Activated T-helper 17 cell treated with anti-CD3 and anti-CD28 coated beads, Interleukin-2, amount 50 U/mL, for 72 hours (primary cell): ENCODE measurements at regions not wholly inside any gene's neighbourhood (a gene's known extent, or its start where the extent isn't known, plus 50 kb on each side); places are given as distances from the start of the nearest gene placed in this dataset.
"Not testable (repeated sequence)": the region's sequence is repeated elsewhere in the genome, so short reads cannot be mapped to it uniquely, and the experiment has no call there.

ENCODE experiments used
- ATAC-seq: fragments of 150-1000 bp; cut with Tn5 transposase; replicated peaks from 2 replicates; pipeline ENCODE4 v1.10.0; 2021; ENCODE audit warnings: mild to moderate bottlenecking, moderate library complexity
- H3K27ac Mint-ChIP-seq: one replicate; pipeline ENCODE4 v1.8.0; 2022; ENCODE audit warnings: mixed read lengths
- H3K27me3 Mint-ChIP-seq: one replicate; pipeline ENCODE4 v1.8.0; 2022; ENCODE audit warnings: mixed read lengths
- H3K36me3 Mint-ChIP-seq: one replicate; pipeline ENCODE4 v1.8.0; 2022; ENCODE audit warnings: low read depth, mild to moderate bottlenecking, mixed read lengths
- H3K4me1 Mint-ChIP-seq: one replicate; pipeline ENCODE4 v1.8.0; 2022; ENCODE audit warnings: mixed read lengths
- H3K4me3 Mint-ChIP-seq: one replicate; pipeline ENCODE4 v1.8.0; 2022; ENCODE audit warnings: mild to moderate bottlenecking, mixed read lengths
- H3K9me3 Mint-ChIP-seq: one replicate; pipeline ENCODE4 v1.8.0; 2022; ENCODE audit warnings: mixed read lengths

DNA sequence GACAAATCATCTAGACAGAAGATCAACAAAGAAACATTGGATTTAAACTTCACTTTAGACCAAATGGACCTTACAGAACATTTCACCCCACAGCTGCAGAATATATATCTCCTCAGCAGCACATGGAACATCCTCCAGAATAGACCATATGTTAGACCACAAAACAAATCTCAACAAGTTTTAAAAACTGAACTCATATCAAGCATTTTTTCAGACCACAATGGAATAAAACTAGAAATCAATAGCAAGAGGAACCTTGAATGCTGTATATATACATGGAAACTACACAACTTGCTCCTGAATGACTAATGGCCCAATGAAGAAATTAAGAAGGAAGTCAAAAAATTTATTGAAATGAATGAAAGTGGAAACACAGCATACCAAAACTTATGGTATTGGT, 157.7 kb downstream of the MTERF1 start:
- H3K9me3 Mint-ChIP-seq = peaks cover 21% of the 10 kb centered on the region
- no peaks in the 10 kb centered on the region for H3K27me3 Mint-ChIP-seq

DNA sequence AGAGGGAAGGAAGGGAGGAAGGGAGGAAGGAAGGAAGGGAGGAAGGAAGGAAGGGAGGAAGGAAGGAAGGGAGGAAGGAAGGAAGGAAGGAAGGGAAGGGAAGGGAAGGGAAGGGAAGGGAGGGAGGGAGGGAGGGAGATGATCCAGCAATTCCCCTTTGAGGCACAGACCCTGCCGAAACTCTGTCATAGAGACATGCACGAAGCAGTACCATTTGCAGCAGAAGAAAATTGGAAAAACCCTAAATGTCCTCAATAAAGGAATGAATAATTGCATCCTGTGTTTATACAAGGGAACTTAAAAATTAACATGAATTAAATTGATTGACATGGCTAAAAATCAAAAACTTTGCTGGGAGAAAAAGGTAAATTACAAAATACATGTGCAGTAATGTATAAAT, 151.5 kb downstream of the MTERF1 start:
- ATAC-seq, H3K4me1 Mint-ChIP-seq, H3K36me3 Mint-ChIP-seq, H3K27me3 Mint-ChIP-seq, H3K4me3 Mint-ChIP-seq, H3K27ac Mint-ChIP-seq: not testable (repeated sequence)
- H3K9me3 Mint-ChIP-seq = peaks cover 17% of the 10 kb centered on the region

More for the DNA sequence above, 157.7 kb downstream of the MTERF1 start:
- Mint-ChIP-seq H3K36me3 (no peaks in the 10 kb centered on the region), H3K4me1 (no peaks in the 10 kb centered on the region), H3K4me3 (no peak overlapping the region), H3K27ac (no peak overlapping the region)
- ATAC-seq = no peak

DNA sequence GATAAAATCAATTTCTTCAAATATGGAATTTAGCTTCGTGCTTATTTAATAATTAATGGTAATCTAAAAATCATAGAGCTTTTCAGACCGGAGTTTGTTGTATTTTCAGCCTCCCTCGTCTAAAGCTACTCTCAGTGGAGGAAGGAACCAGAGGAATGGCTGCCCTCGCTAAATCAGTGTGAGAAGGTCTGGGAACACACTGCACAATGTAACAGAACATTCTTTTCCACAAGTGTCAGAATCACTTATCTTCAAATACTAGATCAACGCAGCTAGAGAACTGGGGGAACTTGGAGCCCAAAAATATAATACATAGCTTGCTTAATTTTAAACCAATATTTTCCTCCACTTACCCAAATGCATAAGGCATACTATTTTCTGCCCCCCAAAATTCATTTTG, 148.5 kb downstream of the MTERF1 start:
- H3K4me1 Mint-ChIP-seq = no peaks in the 10 kb centered on the region
- H3K4me3 Mint-ChIP-seq = no peak overlapping the region
- peaks cover 19% of the 10 kb centered on the region for H3K9me3 Mint-ChIP-seq
- H3K27me3 Mint-ChIP-seq = no peaks in the 10 kb centered on the region
- ATAC-seq = no peak
- H3K36me3 Mint-ChIP-seq = no peaks in the 10 kb centered on the region
- no peak overlapping the region for H3K27ac Mint-ChIP-seq

DNA sequence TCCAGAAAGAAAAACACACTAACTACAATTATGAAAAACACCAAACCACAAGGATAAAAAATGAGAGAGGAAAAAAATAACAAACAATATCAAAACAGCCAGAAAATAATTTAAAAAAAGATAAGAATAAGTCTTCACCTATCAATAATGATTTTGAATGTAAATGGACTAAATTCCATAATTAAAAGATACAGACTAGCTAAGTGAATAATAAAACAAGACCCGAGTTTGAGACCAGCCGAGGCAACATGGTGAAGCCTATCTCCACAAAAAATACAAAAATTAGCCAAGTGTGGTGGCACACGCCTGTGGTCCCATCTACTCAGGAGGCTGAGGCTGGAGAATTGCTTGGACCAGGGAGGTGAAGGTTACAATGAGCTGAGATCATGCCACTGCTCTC, 131.1 kb downstream of the MTERF1 start:
- no peak for ATAC-seq
- Mint-ChIP-seq H3K9me3 (peaks cover 4% of the 10 kb centered on the region), H3K4me3 (no peak overlapping the region), H3K27me3 (no peaks in the 10 kb centered on the region), H3K27ac (no peak overlapping the region), H3K4me1 (no peaks in the 10 kb centered on the region), H3K36me3 (no peaks in the 10 kb centered on the region)

DNA sequence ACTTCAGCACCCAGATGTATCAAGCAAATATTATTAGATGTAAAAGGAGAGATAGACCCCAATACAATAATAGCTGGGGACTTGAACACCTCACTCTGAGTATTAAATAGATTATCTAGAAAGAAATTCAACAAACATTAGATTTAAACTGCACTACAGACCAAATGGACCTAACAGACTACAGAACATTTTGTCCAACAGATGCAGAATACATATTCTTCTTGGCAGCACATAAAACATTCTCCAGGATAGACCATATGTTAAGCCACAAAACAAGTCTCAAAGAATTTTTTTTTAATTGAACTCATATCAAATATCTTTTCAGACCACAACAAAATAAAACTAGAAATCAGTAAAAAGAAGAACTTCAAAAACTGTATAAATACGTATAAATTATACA, 130.4 kb downstream of the MTERF1 start:
- H3K27me3 Mint-ChIP-seq = no peaks in the 10 kb centered on the region
- peaks cover 4% of the 10 kb centered on the region for H3K9me3 Mint-ChIP-seq
- no peak for ATAC-seq
- no peaks in the 10 kb centered on the region for H3K36me3 Mint-ChIP-seq
- no peak overlapping the region for H3K4me3 Mint-ChIP-seq
- no peaks in the 10 kb centered on the region for H3K4me1 Mint-ChIP-seq
- no peak overlapping the region for H3K27ac Mint-ChIP-seq

DNA sequence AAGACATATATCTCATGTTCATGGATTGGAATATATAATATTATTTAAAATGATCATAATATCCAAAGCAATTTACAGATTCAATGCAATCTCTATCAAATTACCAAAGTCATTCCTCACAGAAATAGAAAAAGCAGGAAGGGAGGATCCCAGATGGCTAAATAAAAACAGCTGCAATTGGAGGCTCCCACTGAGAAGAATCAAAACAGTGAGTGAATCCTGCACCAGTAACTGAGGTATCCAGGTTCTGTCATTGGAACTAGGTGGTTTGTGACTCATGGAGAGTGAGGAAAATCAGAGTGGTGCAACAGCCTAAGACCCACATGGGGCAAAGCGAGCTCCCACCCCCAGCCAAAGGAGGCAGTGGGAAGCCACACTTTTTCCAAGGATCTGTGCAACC, 128.4 kb downstream of the MTERF1 start:
- no peak for ATAC-seq
- no peaks in the 10 kb centered on the region for H3K4me1 Mint-ChIP-seq
- peaks cover 4% of the 10 kb centered on the region for H3K9me3 Mint-ChIP-seq
- H3K27me3 Mint-ChIP-seq = no peaks in the 10 kb centered on the region
- H3K36me3 Mint-ChIP-seq = no peaks in the 10 kb centered on the region
- no peak overlapping the region for H3K4me3 Mint-ChIP-seq
- H3K27ac Mint-ChIP-seq = no peak overlapping the region

DNA sequence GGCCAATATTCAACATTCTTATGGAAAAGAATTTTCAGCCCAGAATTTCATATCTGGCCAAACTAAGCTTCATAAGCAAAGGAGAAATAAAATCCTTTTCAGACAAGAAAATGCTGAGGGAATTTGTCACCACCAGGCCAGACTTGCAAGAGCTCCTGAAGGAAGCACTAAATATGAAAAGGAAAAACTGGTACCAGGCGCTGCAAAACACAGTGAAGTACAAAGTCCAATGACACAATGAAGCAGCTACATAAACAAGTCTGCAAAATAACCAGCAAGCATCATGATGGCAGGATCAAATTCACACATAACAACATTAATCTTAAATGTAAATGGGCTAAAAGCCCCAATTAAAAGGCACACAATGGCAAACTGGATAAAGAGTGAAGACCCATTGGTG, 126.2 kb downstream of the MTERF1 start:
- not testable (repeated sequence) for H3K27me3 Mint-ChIP-seq, H3K36me3 Mint-ChIP-seq, H3K4me3 Mint-ChIP-seq, H3K4me1 Mint-ChIP-seq, H3K27ac Mint-ChIP-seq, H3K9me3 Mint-ChIP-seq, ATAC-seq

DNA sequence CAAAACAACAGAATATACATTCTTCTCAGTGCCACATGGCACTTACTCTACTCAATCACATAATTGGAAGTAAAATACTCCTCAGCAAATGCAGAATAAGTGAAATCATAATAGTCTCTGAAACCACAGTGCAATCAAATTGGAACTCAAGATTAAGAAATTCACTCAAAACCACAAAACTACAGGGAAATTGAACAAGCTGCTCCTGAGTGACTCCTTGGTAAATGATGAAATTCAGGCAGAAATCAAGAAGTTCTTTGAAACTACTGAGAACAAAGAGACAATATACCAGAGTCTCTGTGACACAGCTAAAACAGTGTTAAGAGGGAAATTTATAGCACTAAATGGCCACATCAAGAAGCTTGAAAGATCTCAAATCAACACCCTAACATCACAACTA, 125.4 kb downstream of the MTERF1 start:
- not testable (repeated sequence) for H3K27ac Mint-ChIP-seq, H3K36me3 Mint-ChIP-seq, H3K27me3 Mint-ChIP-seq, H3K4me1 Mint-ChIP-seq, H3K4me3 Mint-ChIP-seq, ATAC-seq, H3K9me3 Mint-ChIP-seq

DNA sequence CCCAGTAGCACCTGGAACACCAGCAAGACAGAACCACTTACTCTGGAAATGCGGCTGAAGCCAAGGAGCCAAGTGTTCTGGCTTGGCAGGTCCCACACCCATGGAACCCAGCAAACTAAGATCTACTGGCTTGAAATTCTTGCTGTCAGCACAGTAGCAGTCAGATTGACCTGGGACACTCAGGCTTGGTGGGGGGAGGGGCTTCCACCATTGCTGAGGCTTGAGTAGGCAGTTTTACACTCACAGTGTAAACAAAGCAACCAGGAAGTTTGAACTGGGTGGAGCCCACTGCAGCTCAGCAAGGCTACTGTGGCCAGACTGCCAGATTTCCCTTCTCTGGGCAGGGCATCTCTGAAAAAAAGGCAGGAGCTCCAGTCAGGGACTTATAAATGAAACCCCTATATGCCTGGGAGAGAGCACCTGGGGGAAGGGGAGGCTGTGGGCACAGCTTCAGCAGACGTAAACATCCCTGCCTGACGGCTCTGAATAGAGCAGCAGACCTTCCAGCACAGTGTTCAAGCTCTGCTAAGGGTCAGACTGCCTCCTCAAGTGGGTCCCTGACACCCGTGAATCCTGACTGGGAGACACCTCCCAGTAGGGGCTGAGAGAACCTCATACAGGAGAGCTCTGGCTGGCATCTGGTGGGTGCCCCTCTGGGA, 121.2 kb downstream of the MTERF1 start:
- H3K9me3 Mint-ChIP-seq = peaks cover 24% of the 10 kb centered on the region
- no peak overlapping the region for H3K27ac Mint-ChIP-seq
- no peaks in the 10 kb centered on the region for H3K36me3 Mint-ChIP-seq
- ATAC-seq = no peak
- no peak overlapping the region for H3K4me3 Mint-ChIP-seq
- H3K27me3 Mint-ChIP-seq = no peaks in the 10 kb centered on the region
- H3K4me1 Mint-ChIP-seq = no peaks in the 10 kb centered on the region

DNA sequence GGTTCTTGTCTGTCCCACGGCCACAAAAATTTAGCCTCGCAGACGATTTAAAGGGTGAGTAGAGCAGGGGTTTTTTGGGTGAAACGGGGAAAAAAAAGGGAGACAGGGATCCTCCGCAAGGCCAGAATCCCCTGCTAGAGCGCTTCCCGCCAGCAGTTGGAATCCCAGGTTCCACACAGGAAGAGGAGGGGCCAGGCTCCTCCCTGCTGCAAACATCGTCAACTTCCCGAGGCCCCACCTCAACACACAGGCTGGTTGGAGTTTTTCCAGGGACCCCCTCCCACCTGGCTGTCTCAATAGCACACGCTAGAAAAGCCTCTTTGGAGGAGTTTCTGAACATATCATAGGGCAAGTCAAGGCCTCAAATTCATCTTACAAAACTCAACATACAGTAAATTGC, 112.7 kb downstream of the MTERF1 start:
- H3K27ac Mint-ChIP-seq = no peak overlapping the region

DNA sequence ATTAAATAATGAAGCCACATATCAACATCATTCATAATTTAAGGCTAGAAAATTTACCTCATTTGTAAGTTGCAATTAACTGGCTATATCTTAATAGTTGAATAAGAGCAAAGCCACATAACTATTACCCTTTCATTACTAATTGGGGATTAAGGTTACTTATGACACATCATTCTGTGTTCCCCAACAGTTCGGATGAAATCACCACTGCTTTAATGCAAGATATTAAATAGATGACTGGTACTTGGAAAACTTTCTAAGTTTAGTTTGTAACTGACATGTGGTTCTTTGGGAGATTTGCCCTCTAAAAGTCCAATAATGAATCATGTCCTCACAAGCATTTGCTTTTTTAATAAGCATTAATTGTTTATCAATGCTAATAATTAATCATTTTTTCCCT, 109.1 kb downstream of the MTERF1 start:
- Mint-ChIP-seq H3K36me3 (no peaks in the 10 kb centered on the region), H3K4me1 (no peaks in the 10 kb centered on the region), H3K27me3 (no peaks in the 10 kb centered on the region), H3K4me3 (no peak overlapping the region), H3K27ac (no peak overlapping the region), H3K9me3 (no peaks in the 10 kb centered on the region)
- no peak for ATAC-seq

More for the DNA sequence above, 112.7 kb downstream of the MTERF1 start:
- no peak for ATAC-seq
- no peaks in the 10 kb centered on the region for H3K27me3 Mint-ChIP-seq
- peaks cover 9% of the 10 kb centered on the region for H3K9me3 Mint-ChIP-seq
- no peaks in the 10 kb centered on the region for H3K4me1 Mint-ChIP-seq
- H3K36me3 Mint-ChIP-seq = no peaks in the 10 kb centered on the region
- no peak overlapping the region for H3K4me3 Mint-ChIP-seq

DNA sequence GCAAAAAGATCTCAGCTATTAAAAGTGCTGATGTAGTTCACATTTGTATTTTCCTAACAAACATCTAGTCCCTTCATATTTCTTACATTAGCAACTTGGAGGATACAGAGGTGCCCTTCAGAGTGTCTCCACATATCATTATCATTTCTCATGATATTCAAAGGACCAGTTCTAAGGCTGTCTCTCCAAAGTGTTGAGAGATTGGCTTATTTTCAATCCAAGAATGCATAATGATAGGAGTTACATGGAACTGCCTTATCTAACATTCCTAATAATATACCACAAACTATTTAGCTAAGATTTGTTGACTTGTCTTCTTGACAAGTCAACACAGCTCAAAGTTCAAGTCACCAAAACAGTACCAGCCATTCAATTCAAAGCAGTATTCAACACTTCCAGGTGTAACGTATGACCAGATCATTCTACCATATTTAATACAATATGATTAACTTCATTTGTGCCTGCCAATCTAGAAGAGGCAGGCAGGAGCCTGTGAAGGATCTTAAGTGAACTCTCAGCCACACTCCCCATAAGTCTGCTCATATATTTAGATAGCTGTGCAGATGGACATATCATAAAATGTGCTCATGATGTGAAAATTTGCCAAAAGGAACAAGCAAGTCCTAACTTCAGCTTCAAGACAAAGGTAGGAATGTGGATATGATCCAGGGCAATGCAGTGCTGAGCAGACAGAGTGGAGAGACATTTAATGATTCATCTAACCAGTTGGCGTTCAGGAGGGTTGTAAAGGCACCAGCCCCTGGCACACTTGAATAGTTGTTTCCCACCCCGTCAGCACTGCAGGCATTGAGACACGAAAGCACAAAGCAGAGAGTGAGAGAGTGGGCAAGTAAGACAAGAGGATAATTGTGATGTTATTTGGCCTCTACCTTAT, 108.3 kb downstream of the MTERF1 start:
- Mint-ChIP-seq H3K36me3 (no peaks in the 10 kb centered on the region), H3K4me1 (no peaks in the 10 kb centered on the region), H3K9me3 (no peaks in the 10 kb centered on the region), H3K27me3 (no peaks in the 10 kb centered on the region), H3K4me3 (no peak overlapping the region), H3K27ac (no peak overlapping the region)
- ATAC-seq = no peak

DNA sequence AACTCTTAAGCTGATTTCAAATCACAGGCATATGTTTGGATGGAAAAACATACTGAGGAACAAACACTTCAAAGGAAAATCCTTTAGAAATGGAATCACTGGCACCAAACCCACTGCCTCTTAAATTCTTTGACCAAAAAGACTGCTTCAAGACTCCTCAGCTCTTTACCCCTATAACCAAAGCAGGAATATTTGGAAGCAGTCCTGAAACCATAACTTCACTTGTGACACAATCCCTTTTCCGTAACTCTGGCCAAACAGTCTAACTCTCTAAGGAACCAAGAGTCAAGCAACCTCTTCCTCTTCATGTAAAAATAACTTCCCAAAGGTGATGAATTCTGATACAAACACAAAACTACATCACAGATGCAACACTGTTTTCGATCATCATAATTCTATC, 104.3 kb downstream of the MTERF1 start:
- Mint-ChIP-seq H3K9me3 (no peaks in the 10 kb centered on the region), H3K36me3 (no peaks in the 10 kb centered on the region), H3K27me3 (no peaks in the 10 kb centered on the region), H3K4me3 (no peak overlapping the region), H3K27ac (no peak overlapping the region), H3K4me1 (no peaks in the 10 kb centered on the region)
- ATAC-seq = no peak

DNA sequence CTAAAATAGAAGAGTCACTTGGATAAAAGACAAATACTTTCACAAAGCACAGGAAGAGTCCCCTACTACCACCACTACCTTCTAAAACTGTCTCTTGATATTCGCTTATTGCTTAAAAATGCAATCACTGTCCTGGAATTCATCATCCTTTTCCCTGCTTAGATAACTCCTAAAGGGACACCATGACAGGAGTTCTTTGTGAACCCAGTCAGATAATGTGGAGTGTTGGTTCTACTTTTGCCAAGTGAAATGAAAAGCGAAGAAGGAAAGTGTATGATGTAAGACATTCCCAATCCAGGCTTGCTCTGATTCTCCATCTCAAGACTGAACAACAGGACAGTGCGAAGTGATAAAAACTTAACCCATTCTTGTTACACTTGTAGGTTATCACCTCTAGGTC, 103.0 kb downstream of the MTERF1 start:
- H3K9me3 Mint-ChIP-seq = no peaks in the 10 kb centered on the region
- no peaks in the 10 kb centered on the region for H3K4me1 Mint-ChIP-seq
- no peaks in the 10 kb centered on the region for H3K36me3 Mint-ChIP-seq
- no peaks in the 10 kb centered on the region for H3K27me3 Mint-ChIP-seq
- no peak overlapping the region for H3K27ac Mint-ChIP-seq
- H3K4me3 Mint-ChIP-seq = no peak overlapping the region
- no peak for ATAC-seq

DNA sequence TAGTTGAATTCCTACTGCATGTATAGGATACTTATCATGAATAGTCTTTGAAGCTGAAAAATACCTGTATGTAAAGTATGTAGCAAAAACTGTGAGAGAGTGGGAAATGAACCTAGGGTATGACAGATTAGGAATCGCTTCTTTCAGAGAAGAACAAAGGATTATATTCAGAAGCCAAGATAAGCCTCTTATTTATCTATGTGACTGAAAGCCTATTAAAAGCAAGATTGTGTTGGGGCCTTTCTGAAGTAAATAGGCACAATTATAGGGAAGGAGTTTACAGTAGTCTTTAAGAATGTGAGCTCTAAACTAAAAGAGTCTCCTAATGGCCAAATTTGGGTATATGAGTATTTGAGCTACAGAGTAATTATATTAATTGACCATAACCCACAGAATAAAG, 102.1 kb downstream of the MTERF1 start:
- no peak for ATAC-seq
- Mint-ChIP-seq H3K4me1 (no peaks in the 10 kb centered on the region), H3K9me3 (no peaks in the 10 kb centered on the region), H3K27me3 (no peaks in the 10 kb centered on the region), H3K27ac (no peak overlapping the region), H3K36me3 (no peaks in the 10 kb centered on the region), H3K4me3 (no peak overlapping the region)
